ENCODE measurements at regions not wholly inside any gene's neighbourhood (a gene's known extent, or its start where the extent isn't known, plus 50 kb on each side); places are given as distances from the start of the nearest gene placed in this dataset.

- TF ChIP-seq CTCF (IDR thresholded peaks at IDR 0.05; ENCODE audit: borderline replicate concordance, insufficient read depth, low read depth, low read length), result no peak
- no peak overlapping the region for H3K4me3 ChIP-seq (ENCODE audit: low read depth, low read length)
Observed at GRCh38 chr6:67353861-67354260, 1281.2 kb upstream of the ADGRB3 start.

DNA sequence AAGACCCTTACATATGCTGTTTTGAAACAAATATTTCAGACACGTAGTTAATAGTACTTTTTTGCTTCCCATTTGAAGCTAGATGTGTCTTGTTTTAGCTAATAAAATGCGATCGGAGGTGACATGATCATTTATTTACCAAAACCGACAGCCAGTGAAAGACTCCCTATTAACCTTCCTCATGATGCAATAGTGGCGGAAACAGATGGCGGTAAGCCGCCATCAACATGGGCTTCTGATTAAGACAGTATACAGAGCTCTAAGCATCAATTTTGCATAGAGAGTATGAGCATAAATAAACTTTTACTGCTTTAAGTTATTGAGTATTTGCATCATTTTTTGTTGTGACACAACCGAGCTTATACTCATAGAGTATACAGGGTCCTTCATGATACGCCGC is 1282.4 kb upstream of the ADGRB3 start:
- no peak overlapping the region for H3K4me3 ChIP-seq (ENCODE audit: low read depth, low read length)
- no peak for TF ChIP-seq CTCF (IDR thresholded peaks at IDR 0.05; ENCODE audit: borderline replicate concordance, insufficient read depth, low read depth, low read length)

- TF ChIP-seq CTCF (IDR thresholded peaks at IDR 0.05; ENCODE audit: borderline replicate concordance, insufficient read depth, low read depth, low read length), result no peak
- H3K4me3 ChIP-seq (ENCODE audit: low read depth, low read length), result no peak overlapping the region
Observed at GRCh38 chr6:67350729-67351128, 1284.4 kb upstream of the ADGRB3 start.

GRCh38 chr6:67345946-67346345 is 1289.1 kb upstream of the ADGRB3 start:
- no peak overlapping the region for H3K4me3 ChIP-seq (ENCODE audit: low read depth, low read length)
- TF ChIP-seq CTCF (IDR thresholded peaks at IDR 0.05; ENCODE audit: borderline replicate concordance, insufficient read depth, low read depth, low read length), result no peak

- no peak for TF ChIP-seq CTCF (IDR thresholded peaks at IDR 0.05; ENCODE audit: borderline replicate concordance, insufficient read depth, low read depth, low read length)
- H3K4me3 ChIP-seq (ENCODE audit: low read depth, low read length), result no peak overlapping the region
Observed at GRCh38 chr6:67336014-67336413, 1299.1 kb upstream of the ADGRB3 start.

GRCh38 chr6:67331304-67331703 is 1303.8 kb upstream of the ADGRB3 start:
- H3K4me3 ChIP-seq (ENCODE audit: low read depth, low read length), result no peak overlapping the region
- TF ChIP-seq CTCF (IDR thresholded peaks at IDR 0.05; ENCODE audit: borderline replicate concordance, insufficient read depth, low read depth, low read length), result no peak

DNA sequence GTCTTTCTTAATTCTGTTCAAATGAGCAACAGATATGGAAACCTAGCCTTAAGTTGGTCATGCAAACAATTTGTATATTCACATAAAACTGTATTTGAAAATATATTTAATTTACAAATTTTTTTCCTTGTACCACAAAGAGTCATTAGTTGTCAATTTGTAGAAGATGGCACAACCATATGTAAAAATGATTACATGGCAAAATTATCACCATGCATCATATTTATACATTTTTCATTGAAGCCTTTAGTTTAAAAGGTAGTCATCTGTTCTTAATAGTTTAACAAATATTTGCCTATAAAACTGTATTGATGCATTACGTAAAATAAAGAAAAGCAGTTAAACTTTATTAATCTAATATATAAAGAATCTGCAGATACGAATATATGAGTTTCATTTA is 1306.8 kb upstream of the ADGRB3 start:
- no peak for TF ChIP-seq CTCF (IDR thresholded peaks at IDR 0.05; ENCODE audit: borderline replicate concordance, insufficient read depth, low read depth, low read length)
- no peak overlapping the region for H3K4me3 ChIP-seq (ENCODE audit: low read depth, low read length)

Measured in GM12875 (cell line).